Mucosa of descending colon (tissue), 3 donors: ENCODE measurements at regions not wholly inside any gene's neighbourhood (a gene's known extent, or its start where the extent isn't known, plus 50 kb on each side); places are given as distances from the start of the nearest gene placed in this dataset.

Experiments used
- ATAC-seq: fragments of 200-7000 bp; cut with Tn5 transposase; one replicate; pipeline ENCODE4 v1.9.1; 2020; ENCODE audit warnings: mild to moderate bottlenecking, moderate library complexity
- DNase-seq, 3 donors: peaks; one replicate each; pipeline ENCODE4 v3.0.0-alpha.2; 2020
- H3K36me3 ChIP-seq: fragments of 200-600 bp; one replicate; pipeline ENCODE4 v1.8.0; 2021; ENCODE audit warnings: low read depth, mild to moderate bottlenecking
- H3K4me1 ChIP-seq: fragments of 200-600 bp; one replicate; pipeline ENCODE4 v1.8.0; 2021; ENCODE audit warnings: low read depth, mild to moderate bottlenecking
- H3K4me3 ChIP-seq: fragments of 200-600 bp; one replicate; pipeline ENCODE4 v1.8.0; 2021; ENCODE audit warnings: mild to moderate bottlenecking
- H3K9me3 ChIP-seq: fragments of 200-600 bp; one replicate; pipeline ENCODE4 v1.8.0; 2021; ENCODE audit warnings: mild to moderate bottlenecking
- CTCF ChIP-seq: fragments of 200-600 bp; IDR thresholded peaks from one replicate; pipeline ENCODE4 v1.8.0; 2022; ENCODE audit warnings: antibody characterized with exemption, mild to moderate bottlenecking
- intact Hi-C, 2 donors: fragments of 100-400 bp; cut with DNase I in 1 of 2; cut with micrococcal nuclease in 1 of 2; formaldehyde crosslinking; loops; one replicate each; pipeline versions ENCODE4 v1.11.0 to v1.11.1; 2022; cut with DNase I, micrococcal nuclease
- donor health status: DM: no; HTN: no; CAD: no; lungs with moderate emphysema.
- donor health status: DM: no; HTN: no; CAD: no.
- donor health status: DM: no; HTN: yes; CAD: no.

GRCh38 chr4:137966504-137966903, 275.6 kb downstream of the SLC7A11 start:
- DNase-seq, result no peak
- Histone ChIP-seq H3K4me3 (no peak overlapping the region), H3K36me3 (no peaks in the 10 kb centered on the region), H3K4me1 (no peaks in the 10 kb centered on the region), H3K9me3 (no peaks in the 10 kb centered on the region)
- TF ChIP-seq CTCF, result no peak
- intact Hi-C loops, result no loop called here
- no peak for ATAC-seq

GRCh38 chr4:137961051-137961438, 281.1 kb downstream of the SLC7A11 start:
- no peak for TF ChIP-seq CTCF
- H3K4me1 ChIP-seq, result no peaks in the 10 kb centered on the region
- ATAC-seq (no peak), DNase-seq (no peak)
- no peaks in the 10 kb centered on the region for H3K36me3 ChIP-seq
- no peaks in the 10 kb centered on the region for H3K9me3 ChIP-seq
- intact Hi-C loops, result loop anchor here in 1 of 2 donors (5.0 kb wide), 1 partner anchor 361 kb away; no protein-coding TSS in a partner anchor
- no peak overlapping the region for H3K4me3 ChIP-seq

GRCh38 chr4:137960371-137961050, 281.6 kb downstream of the SLC7A11 start:
- DNase-seq (no peak), ATAC-seq (no peak)
- TF ChIP-seq CTCF, result no peak
- no peaks in the 10 kb centered on the region for H3K4me1 ChIP-seq
- H3K4me3 ChIP-seq, result no peak overlapping the region
- no peaks in the 10 kb centered on the region for H3K36me3 ChIP-seq
- intact Hi-C loops, result loop anchor here in 1 of 2 donors (5.0 kb wide), 1 partner anchor 362 kb away; no protein-coding TSS in a partner anchor
- no peaks in the 10 kb centered on the region for H3K9me3 ChIP-seq

- TF ChIP-seq CTCF, result no peak
- no peaks in the 10 kb centered on the region for H3K9me3 ChIP-seq
- ATAC-seq, result no peak
- H3K4me1 ChIP-seq, result no peaks in the 10 kb centered on the region
- intact Hi-C loops, result no loop called here
- no peaks in the 10 kb centered on the region for H3K36me3 ChIP-seq
- H3K4me3 ChIP-seq, result no peak overlapping the region
- DNase-seq, result no peak
Measured at GRCh38 chr4:137957806-137958205, 284.3 kb downstream of the SLC7A11 start.

- TF ChIP-seq CTCF, result no peak
- Histone ChIP-seq H3K36me3 (no peaks in the 10 kb centered on the region), H3K9me3 (no peaks in the 10 kb centered on the region), H3K4me1 (no peaks in the 10 kb centered on the region), H3K4me3 (no peak overlapping the region)
- ATAC-seq (no peak), DNase-seq (no peak)
- intact Hi-C loops, result no loop called here
Measured at GRCh38 chr4:137956256-137956655, 285.9 kb downstream of the SLC7A11 start.

- no peaks in the 10 kb centered on the region for H3K4me1 ChIP-seq
- no peak for TF ChIP-seq CTCF
- ATAC-seq, result no peak
- H3K4me3 ChIP-seq, result no peak overlapping the region
- no peaks in the 10 kb centered on the region for H3K9me3 ChIP-seq
- intact Hi-C loops, result no loop called here
- H3K36me3 ChIP-seq, result no peaks in the 10 kb centered on the region
- no peak for DNase-seq
Measured at GRCh38 chr4:137955595-137955994, 286.6 kb downstream of the SLC7A11 start.
